Astrocyte (in vitro differentiated cells and primary cell): ENCODE measurements at regions not wholly inside any gene's neighbourhood (a gene's known extent, or its start where the extent isn't known, plus 50 kb on each side); places are given as distances from the start of the nearest gene placed in this dataset.

Experiments used
- DNase-seq: peaks from one replicate; pipeline ENCODE4 v3.0.0-alpha.2; 2010; ENCODE audit warnings: low read depth
- FAIRE-seq: peaks from 2 replicates; lab custom pipeline; 2011; peaks lifted over from hg19 to GRCh38; lab: Jason Lieb, UNC
- H2AFZ ChIP-seq: 2 replicates; pipeline ENCODE4 v1.6.0; 2012; ENCODE audit warnings: low read depth, low read length, inconsistent platforms
- H3K27ac ChIP-seq: 2 replicates; pipeline ENCODE4 v1.5.1; 2011; ENCODE audit warnings: low read depth, low read length, inconsistent platforms
- H3K27me3 ChIP-seq: 2 replicates; pipeline ENCODE4 v1.6.0; 2011; ENCODE audit warnings: low read length, inconsistent platforms; ENCODE audit not compliant: insufficient read depth
- H3K36me3 ChIP-seq: 2 replicates; pipeline ENCODE4 v1.5.1; 2011; ENCODE audit warnings: low read length, inconsistent platforms; ENCODE audit not compliant: insufficient read depth
- H3K4me1 ChIP-seq: 2 replicates; pipeline ENCODE4 v1.5.1; 2011; ENCODE audit warnings: low read length, inconsistent platforms; ENCODE audit not compliant: insufficient read depth
- H3K4me2 ChIP-seq: 2 replicates; pipeline ENCODE4 v1.6.0; 2012; ENCODE audit warnings: low read length, inconsistent platforms
- H3K4me3 ChIP-seq: 2 replicates; pipeline ENCODE4 v1.5.1; 2011; ENCODE audit warnings: low read depth, mild to moderate bottlenecking, low read length, inconsistent platforms; ENCODE audit not compliant: insufficient read depth
- H3K79me2 ChIP-seq: 2 replicates; pipeline ENCODE4 v1.6.0; 2012; ENCODE audit warnings: mild to moderate bottlenecking, low read length, inconsistent platforms; ENCODE audit not compliant: insufficient read depth
- H3K9ac ChIP-seq: 2 replicates; pipeline ENCODE4 v1.6.0; 2012; ENCODE audit warnings: mild to moderate bottlenecking, low read length, inconsistent platforms
- H3K9me3 ChIP-seq: 2 replicates; pipeline ENCODE4 v1.5.1; 2012; ENCODE audit warnings: low read depth, mild to moderate bottlenecking, low read length, inconsistent platforms; ENCODE audit not compliant: insufficient read depth
- H4K20me1 ChIP-seq: 2 replicates; pipeline ENCODE4 v1.6.0; 2012; ENCODE audit warnings: low read length, inconsistent platforms; ENCODE audit not compliant: insufficient read depth
- H3K27ac Mint-ChIP-seq: one replicate; pipeline ENCODE4 v1.8.0; 2021; ENCODE audit warnings: mild to moderate bottlenecking, mixed read lengths; ENCODE audit not compliant: unreplicated experiment
- H3K27me3 Mint-ChIP-seq: one replicate; pipeline ENCODE4 v1.8.0; 2021; ENCODE audit warnings: low read depth, mixed read lengths; ENCODE audit not compliant: unreplicated experiment
- H3K36me3 Mint-ChIP-seq: one replicate; pipeline ENCODE4 v1.8.0; 2021; ENCODE audit warnings: low read depth, mixed read lengths; ENCODE audit not compliant: unreplicated experiment
- H3K4me1 Mint-ChIP-seq: one replicate; pipeline ENCODE4 v1.8.0; 2021; ENCODE audit warnings: low read depth, mixed read lengths; ENCODE audit not compliant: unreplicated experiment
- H3K4me3 Mint-ChIP-seq: one replicate; pipeline ENCODE4 v1.8.0; 2021; ENCODE audit warnings: mild to moderate bottlenecking, moderate library complexity, mixed read lengths; ENCODE audit not compliant: unreplicated experiment
- H3K9me3 Mint-ChIP-seq: one replicate; pipeline ENCODE4 v1.8.0; 2021; ENCODE audit warnings: mild to moderate bottlenecking, mixed read lengths; ENCODE audit not compliant: unreplicated experiment
- EZH2 ChIP-seq: IDR thresholded peaks from 2 replicates; pipeline ENCODE4 v1.6.1; 2012; ENCODE audit warnings: mild to moderate bottlenecking, low read length, inconsistent platforms; ENCODE audit not compliant: insufficient read depth
- TF ChIP-seq, protein P1 (sequence below): IDR thresholded peaks from 2 replicates; pipeline ENCODE4 v1.5.1; 2011; ENCODE audit warnings: low read depth, mild to moderate bottlenecking, inconsistent platforms, low read length, moderate library complexity; ENCODE audit not compliant: insufficient read depth

DNA sequence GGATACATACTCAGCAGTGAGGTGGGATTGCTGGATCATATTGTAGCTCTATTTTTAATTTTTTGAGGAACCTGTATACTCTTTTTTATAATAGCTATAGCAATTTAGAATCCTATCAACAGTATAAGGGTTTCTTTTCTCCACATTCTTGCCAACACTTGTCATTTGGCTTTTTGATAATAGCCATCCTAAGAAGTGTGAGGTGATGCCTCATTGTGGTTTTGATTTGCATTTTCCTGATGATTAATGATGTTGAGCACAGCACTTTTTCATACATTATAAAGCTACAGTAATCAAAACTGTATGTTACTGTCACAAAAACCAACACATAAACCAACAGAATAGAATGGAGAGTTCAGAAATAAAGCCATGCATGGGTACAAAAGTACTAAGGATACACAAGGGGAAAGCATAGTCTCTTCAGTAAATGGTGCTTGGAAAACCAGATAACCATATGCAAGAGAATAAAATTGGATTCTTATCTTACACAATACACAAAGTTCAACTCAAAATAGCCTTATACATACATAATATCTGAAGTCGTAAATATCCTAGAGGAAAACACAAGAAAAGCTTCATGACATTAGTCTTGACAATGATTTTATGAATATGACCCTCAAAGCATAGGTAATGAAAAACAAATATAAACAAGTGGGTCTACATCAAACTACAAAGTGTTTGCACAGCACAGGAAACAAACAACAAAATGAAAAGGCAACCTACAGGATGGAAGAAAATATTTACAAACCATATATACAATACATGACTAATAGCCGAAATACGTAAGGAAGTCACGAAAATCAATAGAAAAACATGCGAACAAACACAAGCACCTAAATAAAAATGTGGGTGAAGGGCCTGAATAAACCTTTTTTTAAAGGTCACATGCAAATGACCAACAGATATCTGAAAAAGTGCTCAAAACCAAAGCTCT lies 287.8 kb upstream of the DAB2 start:
- Histone ChIP-seq H3K9me3 (no peaks in the 10 kb centered on the region), H3K4me3 (no peak overlapping the region), H4K20me1 (no peaks in the 10 kb centered on the region), H3K27ac (no peak overlapping the region), H3K36me3 (no peaks in the 10 kb centered on the region), H2AFZ (no peak overlapping the region), H3K27me3 (no peaks in the 10 kb centered on the region), H3K4me2 (no peak overlapping the region), H3K79me2 (no peaks in the 10 kb centered on the region), H3K9ac (no peak overlapping the region), H3K4me1 (no peaks in the 10 kb centered on the region)
- H3K36me3 Mint-ChIP-seq = no peaks in the 10 kb centered on the region
- H3K9me3 Mint-ChIP-seq = no peaks in the 10 kb centered on the region
- no peaks in the 10 kb centered on the region for H3K27me3 Mint-ChIP-seq
- DNase-seq (no peak), FAIRE-seq (no peak)
- no peak overlapping the region for H3K4me3 Mint-ChIP-seq
- TF ChIP-seq, protein P1, sequence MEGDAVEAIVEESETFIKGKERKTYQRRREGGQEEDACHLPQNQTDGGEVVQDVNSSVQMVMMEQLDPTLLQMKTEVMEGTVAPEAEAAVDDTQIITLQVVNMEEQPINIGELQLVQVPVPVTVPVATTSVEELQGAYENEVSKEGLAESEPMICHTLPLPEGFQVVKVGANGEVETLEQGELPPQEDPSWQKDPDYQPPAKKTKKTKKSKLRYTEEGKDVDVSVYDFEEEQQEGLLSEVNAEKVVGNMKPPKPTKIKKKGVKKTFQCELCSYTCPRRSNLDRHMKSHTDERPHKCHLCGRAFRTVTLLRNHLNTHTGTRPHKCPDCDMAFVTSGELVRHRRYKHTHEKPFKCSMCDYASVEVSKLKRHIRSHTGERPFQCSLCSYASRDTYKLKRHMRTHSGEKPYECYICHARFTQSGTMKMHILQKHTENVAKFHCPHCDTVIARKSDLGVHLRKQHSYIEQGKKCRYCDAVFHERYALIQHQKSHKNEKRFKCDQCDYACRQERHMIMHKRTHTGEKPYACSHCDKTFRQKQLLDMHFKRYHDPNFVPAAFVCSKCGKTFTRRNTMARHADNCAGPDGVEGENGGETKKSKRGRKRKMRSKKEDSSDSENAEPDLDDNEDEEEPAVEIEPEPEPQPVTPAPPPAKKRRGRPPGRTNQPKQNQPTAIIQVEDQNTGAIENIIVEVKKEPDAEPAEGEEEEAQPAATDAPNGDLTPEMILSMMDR = no peak
- no peak for TF ChIP-seq EZH2
- H3K4me1 Mint-ChIP-seq = peaks cover 3% of the 10 kb centered on the region
- no peak overlapping the region for H3K27ac Mint-ChIP-seq

DNA sequence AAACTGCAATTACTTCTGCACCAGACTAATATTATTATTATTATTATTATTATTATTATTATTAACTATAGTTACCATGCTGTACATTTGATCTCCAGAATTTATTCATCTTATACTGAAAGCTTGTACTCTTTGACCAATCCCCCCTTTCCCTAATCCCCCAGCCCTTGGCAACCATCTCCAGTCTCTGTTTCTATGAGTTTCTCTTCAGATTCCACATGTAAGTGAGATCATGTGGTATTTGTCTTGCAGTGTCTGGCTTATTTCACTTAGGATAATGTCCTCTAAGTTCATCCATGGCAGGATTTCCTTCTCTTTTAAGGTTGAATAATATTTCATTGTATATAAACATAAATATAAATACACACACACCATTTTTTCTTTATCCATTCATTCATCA lies 287.0 kb upstream of the DAB2 start:
- Mint-ChIP-seq H3K27ac (no peak overlapping the region), H3K27me3 (no peaks in the 10 kb centered on the region), H3K36me3 (no peaks in the 10 kb centered on the region), H3K4me1 (peaks cover 2% of the 10 kb centered on the region), H3K9me3 (no peaks in the 10 kb centered on the region), H3K4me3 (no peak overlapping the region)
- Histone ChIP-seq H2AFZ (no peak overlapping the region), H3K4me3 (no peak overlapping the region), H3K79me2 (no peaks in the 10 kb centered on the region), H3K27ac (no peak overlapping the region), H3K4me2 (no peak overlapping the region), H4K20me1 (no peaks in the 10 kb centered on the region), H3K36me3 (no peaks in the 10 kb centered on the region), H3K9ac (no peak overlapping the region), H3K9me3 (no peaks in the 10 kb centered on the region), H3K4me1 (no peaks in the 10 kb centered on the region), H3K27me3 (no peaks in the 10 kb centered on the region)
- no peak for DNase-seq
- TF ChIP-seq EZH2 = no peak
- TF ChIP-seq, protein P1 = no peak
- FAIRE-seq = no peak

DNA sequence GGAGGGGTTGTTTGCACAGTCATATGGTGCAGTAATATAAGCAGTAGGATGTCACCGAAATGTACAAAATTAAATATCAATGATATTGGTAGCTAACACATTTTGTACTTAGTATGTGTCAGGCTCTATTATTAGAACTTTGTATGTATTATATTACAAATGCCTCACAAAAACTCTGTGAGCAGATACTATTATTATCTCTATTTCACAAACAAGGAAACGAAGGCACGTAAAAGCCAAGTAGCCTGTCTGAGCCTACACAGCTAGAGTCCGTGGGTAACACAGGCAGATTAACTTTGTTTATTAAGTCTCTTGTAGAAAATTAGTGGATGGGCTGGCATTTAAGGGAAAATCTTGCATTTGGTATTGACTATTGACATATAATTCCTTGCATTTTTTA lies 284.3 kb upstream of the DAB2 start:
- H3K4me2 ChIP-seq = no peak overlapping the region

More for the DNA sequence above, 284.3 kb upstream of the DAB2 start:
- H3K36me3 ChIP-seq = no peaks in the 10 kb centered on the region
- H2AFZ ChIP-seq = no peak overlapping the region
- no peaks in the 10 kb centered on the region for H3K9me3 Mint-ChIP-seq
- DNase-seq = no peak
- H3K9me3 ChIP-seq = no peaks in the 10 kb centered on the region
- no peaks in the 10 kb centered on the region for H4K20me1 ChIP-seq
- no peak overlapping the region for H3K4me3 ChIP-seq
- H3K27ac Mint-ChIP-seq = no peak overlapping the region
- no peaks in the 10 kb centered on the region for H3K27me3 ChIP-seq
- no peaks in the 10 kb centered on the region for H3K36me3 Mint-ChIP-seq
- no peaks in the 10 kb centered on the region for H3K4me1 Mint-ChIP-seq
- no peak for TF ChIP-seq EZH2
- TF ChIP-seq, protein P1 = no peak
- no peak overlapping the region for H3K4me3 Mint-ChIP-seq
- no peak overlapping the region for H3K9ac ChIP-seq
- FAIRE-seq = no peak
- H3K27ac ChIP-seq = no peak overlapping the region
- no peaks in the 10 kb centered on the region for H3K79me2 ChIP-seq
- no peaks in the 10 kb centered on the region for H3K27me3 Mint-ChIP-seq
- H3K4me1 ChIP-seq = no peaks in the 10 kb centered on the region
